ENCODE measurements at regions not wholly inside any gene's neighbourhood (a gene's known extent, or its start where the extent isn't known, plus 50 kb on each side); places are given as distances from the start of the nearest gene placed in this dataset.

DNA sequence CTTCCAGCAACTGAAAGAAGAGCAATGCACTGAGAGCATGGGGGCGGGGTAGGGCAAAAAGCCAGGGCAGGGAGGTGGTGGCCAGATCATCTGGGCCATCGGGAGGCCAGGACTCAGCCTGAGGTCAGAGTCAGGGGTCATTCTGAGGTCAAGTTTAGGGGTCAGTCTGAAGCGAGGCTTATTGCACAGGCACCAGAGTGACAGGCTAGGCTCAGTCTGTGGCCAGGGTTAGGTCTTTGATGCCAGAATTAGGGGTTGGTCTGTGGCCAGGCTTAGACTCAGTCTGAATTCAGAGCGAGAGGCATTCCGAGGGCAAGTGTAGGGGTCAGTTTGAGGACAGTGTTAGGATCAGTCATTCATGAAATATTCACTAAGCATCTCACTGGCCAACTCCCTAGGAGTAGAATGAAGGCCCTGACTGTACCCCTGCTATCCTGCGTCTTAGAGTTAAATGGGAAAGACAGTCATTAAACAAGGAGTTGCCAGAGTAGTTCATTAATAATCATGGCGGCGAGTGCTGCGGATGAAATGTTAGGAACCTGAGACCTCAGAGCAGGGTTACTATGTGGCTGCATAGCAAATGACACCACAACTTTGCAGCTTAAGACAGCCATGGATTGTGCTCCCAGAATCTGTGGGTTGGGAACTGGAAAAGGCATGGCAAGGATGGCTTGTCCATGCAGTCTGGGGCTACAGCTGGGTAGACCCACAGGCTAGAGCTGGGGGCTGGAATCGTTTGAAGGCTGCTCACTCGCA is 198.7 kb downstream of the CYP26B1 start:
- TF ChIP-seq, protein P1, sequence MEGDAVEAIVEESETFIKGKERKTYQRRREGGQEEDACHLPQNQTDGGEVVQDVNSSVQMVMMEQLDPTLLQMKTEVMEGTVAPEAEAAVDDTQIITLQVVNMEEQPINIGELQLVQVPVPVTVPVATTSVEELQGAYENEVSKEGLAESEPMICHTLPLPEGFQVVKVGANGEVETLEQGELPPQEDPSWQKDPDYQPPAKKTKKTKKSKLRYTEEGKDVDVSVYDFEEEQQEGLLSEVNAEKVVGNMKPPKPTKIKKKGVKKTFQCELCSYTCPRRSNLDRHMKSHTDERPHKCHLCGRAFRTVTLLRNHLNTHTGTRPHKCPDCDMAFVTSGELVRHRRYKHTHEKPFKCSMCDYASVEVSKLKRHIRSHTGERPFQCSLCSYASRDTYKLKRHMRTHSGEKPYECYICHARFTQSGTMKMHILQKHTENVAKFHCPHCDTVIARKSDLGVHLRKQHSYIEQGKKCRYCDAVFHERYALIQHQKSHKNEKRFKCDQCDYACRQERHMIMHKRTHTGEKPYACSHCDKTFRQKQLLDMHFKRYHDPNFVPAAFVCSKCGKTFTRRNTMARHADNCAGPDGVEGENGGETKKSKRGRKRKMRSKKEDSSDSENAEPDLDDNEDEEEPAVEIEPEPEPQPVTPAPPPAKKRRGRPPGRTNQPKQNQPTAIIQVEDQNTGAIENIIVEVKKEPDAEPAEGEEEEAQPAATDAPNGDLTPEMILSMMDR (IDR thresholded peaks at IDR 0.05), result no peak
- no peak for TF ChIP-seq POLR2A (IDR thresholded peaks at IDR 0.05)
